MCF 10A (cell line): ENCODE measurements at regions not wholly inside any gene's neighbourhood (a gene's known extent, or its start where the extent isn't known, plus 50 kb on each side); places are given as distances from the start of the nearest gene placed in this dataset.

Source experiments
- BruUV-seq: library from RNA; stranded (reverse); fragments of 400-500 nt; replicated peaks from 2 replicates; lab custom pipeline; 2021; lab: Mats Ljungman, UMichigan
- CTCF ChIA-PET: fragments of 300-600 bp; sonication (Branson Sonifier 250); formaldehyde crosslinking; extraction: SDS; loops from one replicate; lab custom pipeline; 2021; ENCODE audit warnings: antibody characterized with exemption, inconsistent platforms; lab: Yijun Ruan, JAX
- POLR2A ChIA-PET: fragments of 300-600, 350-650 bp; sonication (Branson Sonifier 250); formaldehyde crosslinking; extraction: SDS; loops from one replicate; lab custom pipeline; 2020; ENCODE audit warnings: antibody characterized with exemption, inconsistent platforms; lab: Yijun Ruan, JAX
- DNase-seq: peaks from one replicate; pipeline ENCODE4 v3.0.0-alpha.2; 2018; ENCODE audit not compliant: unreplicated experiment
- H3K27ac Mint-ChIP-seq: one replicate; pipeline ENCODE4 v1.8.0; 2022; ENCODE audit warnings: mild to moderate bottlenecking, low read depth, mixed read lengths; ENCODE audit not compliant: unreplicated experiment
- H3K27me3 Mint-ChIP-seq: one replicate; pipeline ENCODE4 v1.8.0; 2022; ENCODE audit warnings: mixed read lengths; ENCODE audit not compliant: insufficient read depth, unreplicated experiment
- H3K36me3 Mint-ChIP-seq: one replicate; pipeline ENCODE4 v1.8.0; 2022; ENCODE audit warnings: mild to moderate bottlenecking, moderate library complexity, mixed read lengths; ENCODE audit not compliant: insufficient read depth, unreplicated experiment
- H3K4me1 Mint-ChIP-seq: one replicate; pipeline ENCODE4 v1.8.0; 2022; ENCODE audit warnings: mixed read lengths; ENCODE audit not compliant: insufficient read depth, unreplicated experiment
- H3K4me3 Mint-ChIP-seq: one replicate; pipeline ENCODE4 v1.8.0; 2022; ENCODE audit warnings: mild to moderate bottlenecking, moderate library complexity, mixed read lengths; ENCODE audit not compliant: unreplicated experiment
- H3K9me3 Mint-ChIP-seq: one replicate; pipeline ENCODE4 v1.8.0; 2022; ENCODE audit warnings: mixed read lengths; ENCODE audit not compliant: unreplicated experiment
- intact Hi-C: fragments of 100-400 bp; cut with micrococcal nuclease; formaldehyde crosslinking; loops from 2 replicates; pipeline ENCODE4 v1.14.1; 2022
- TF ChIP-seq, protein P1 (sequence below): fragments of 200-600 bp; IDR thresholded peaks from one replicate; pipeline ENCODE4 v1.8.0; 2022; ENCODE audit warnings: antibody characterized with exemption, mild to moderate bottlenecking; ENCODE audit not compliant: unreplicated experiment

- no peaks in the 10 kb centered on the region for H3K27me3 Mint-ChIP-seq
- H3K27ac Mint-ChIP-seq, result no peak overlapping the region
- ChIA-PET POLR2A (interaction anchor here (0.7 kb wide), 1 partner anchor 21 kb away, joined by 3 read pairs; no protein-coding TSS in a partner anchor), CTCF (no interaction called here)
- H3K4me1 Mint-ChIP-seq, result no peaks in the 10 kb centered on the region
- no TSS peak for BruUV-seq
- no peaks in the 10 kb centered on the region for H3K36me3 Mint-ChIP-seq
- DNase-seq, result no peak
- TF ChIP-seq, protein P1, sequence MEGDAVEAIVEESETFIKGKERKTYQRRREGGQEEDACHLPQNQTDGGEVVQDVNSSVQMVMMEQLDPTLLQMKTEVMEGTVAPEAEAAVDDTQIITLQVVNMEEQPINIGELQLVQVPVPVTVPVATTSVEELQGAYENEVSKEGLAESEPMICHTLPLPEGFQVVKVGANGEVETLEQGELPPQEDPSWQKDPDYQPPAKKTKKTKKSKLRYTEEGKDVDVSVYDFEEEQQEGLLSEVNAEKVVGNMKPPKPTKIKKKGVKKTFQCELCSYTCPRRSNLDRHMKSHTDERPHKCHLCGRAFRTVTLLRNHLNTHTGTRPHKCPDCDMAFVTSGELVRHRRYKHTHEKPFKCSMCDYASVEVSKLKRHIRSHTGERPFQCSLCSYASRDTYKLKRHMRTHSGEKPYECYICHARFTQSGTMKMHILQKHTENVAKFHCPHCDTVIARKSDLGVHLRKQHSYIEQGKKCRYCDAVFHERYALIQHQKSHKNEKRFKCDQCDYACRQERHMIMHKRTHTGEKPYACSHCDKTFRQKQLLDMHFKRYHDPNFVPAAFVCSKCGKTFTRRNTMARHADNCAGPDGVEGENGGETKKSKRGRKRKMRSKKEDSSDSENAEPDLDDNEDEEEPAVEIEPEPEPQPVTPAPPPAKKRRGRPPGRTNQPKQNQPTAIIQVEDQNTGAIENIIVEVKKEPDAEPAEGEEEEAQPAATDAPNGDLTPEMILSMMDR, result no peak
- H3K4me3 Mint-ChIP-seq, result no peak overlapping the region
- no peaks in the 10 kb centered on the region for H3K9me3 Mint-ChIP-seq
- intact Hi-C loops, result no loop called here
Observed at GRCh38 chr13:33352041-33352440, 66.5 kb upstream of the STARD13 start.

- TF ChIP-seq, protein P1, result no peak
- CTCF ChIA-PET, result no interaction called here
- no peak overlapping the region for H3K4me3 Mint-ChIP-seq
- no peaks in the 10 kb centered on the region for H3K4me1 Mint-ChIP-seq
- no peak for DNase-seq
- H3K9me3 Mint-ChIP-seq, result no peaks in the 10 kb centered on the region
- no peaks in the 10 kb centered on the region for H3K27me3 Mint-ChIP-seq
- H3K27ac Mint-ChIP-seq, result no peak overlapping the region
- intact Hi-C loops, result no loop called here
- no peaks in the 10 kb centered on the region for H3K36me3 Mint-ChIP-seq
- POLR2A ChIA-PET, result no interaction called here
- no TSS peak for BruUV-seq
Observed at GRCh38 chr13:33352526-33352925, 67.0 kb upstream of the STARD13 start.

DNA sequence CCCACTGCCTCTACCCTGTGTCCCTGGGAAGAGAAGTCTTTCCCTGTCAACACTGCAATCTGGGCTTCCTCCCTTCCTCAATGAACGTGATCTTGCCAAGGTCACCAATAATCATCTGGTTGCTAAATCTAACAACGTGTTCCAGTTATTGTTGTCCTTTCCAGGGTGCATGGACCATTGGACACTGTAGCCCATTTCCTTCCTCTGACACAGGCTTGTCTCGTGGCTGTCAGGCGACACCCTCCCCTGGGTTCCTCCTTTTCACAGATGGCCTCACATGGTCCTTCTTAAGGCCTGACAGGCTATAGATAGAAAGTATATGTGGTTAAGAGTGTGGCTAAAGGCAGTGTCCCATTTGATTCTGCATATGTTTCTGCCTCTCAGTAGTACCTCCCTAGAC is 67.7 kb upstream of the STARD13 start:
- intact Hi-C loops, result no loop called here
- H3K27me3 Mint-ChIP-seq, result no peaks in the 10 kb centered on the region
- CTCF ChIA-PET, result no interaction called here

DNA sequence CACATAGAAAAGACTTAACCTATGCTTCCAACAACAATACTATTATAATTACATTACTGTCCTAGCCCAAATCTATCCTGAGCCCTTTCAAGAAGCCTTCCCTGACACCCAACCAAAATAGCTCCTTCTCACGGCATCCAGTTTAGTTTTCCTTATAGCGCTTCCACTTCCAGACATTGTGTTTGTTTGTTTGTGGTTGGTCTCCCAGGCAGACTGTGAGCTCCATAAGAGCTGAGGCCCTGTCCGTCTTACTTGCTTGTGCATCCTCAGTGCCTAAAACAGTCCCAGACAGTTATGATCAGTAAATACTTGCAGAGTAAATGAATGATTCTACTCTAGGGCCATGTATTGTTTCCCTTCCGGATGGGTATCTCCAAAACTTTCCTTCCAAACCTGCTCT is 68.1 kb upstream of the STARD13 start:
- H3K4me3 Mint-ChIP-seq, result no peak overlapping the region
- no peak overlapping the region for H3K27ac Mint-ChIP-seq
- no peaks in the 10 kb centered on the region for H3K9me3 Mint-ChIP-seq
- ChIA-PET CTCF (no interaction called here), POLR2A (no interaction called here)
- no TSS peak for BruUV-seq
- intact Hi-C loops, result no loop called here
- no peaks in the 10 kb centered on the region for H3K27me3 Mint-ChIP-seq
- TF ChIP-seq, protein P1, result no peak
- H3K4me1 Mint-ChIP-seq, result no peaks in the 10 kb centered on the region
- no peak for DNase-seq
- H3K36me3 Mint-ChIP-seq, result no peaks in the 10 kb centered on the region

More for the DNA sequence above, 67.7 kb upstream of the STARD13 start:
- TF ChIP-seq, protein P1, result no peak
- POLR2A ChIA-PET, result no interaction called here
- Mint-ChIP-seq H3K9me3 (no peaks in the 10 kb centered on the region), H3K27ac (no peak overlapping the region), H3K4me1 (no peaks in the 10 kb centered on the region), H3K36me3 (no peaks in the 10 kb centered on the region), H3K4me3 (no peak overlapping the region)
- DNase-seq, result no peak
- BruUV-seq, result no TSS peak
